Progenitor cell of endocrine pancreas (in vitro differentiated cells): ENCODE measurements at regions not wholly inside any gene's neighbourhood (a gene's known extent, or its start where the extent isn't known, plus 50 kb on each side); places are given as distances from the start of the nearest gene placed in this dataset.

Experiments
- DNase-seq: peaks from one replicate; pipeline ENCODE4 v3.0.0; 2021; ENCODE audit warnings: low spot score; ENCODE audit not compliant: unreplicated experiment
- H3K27ac Mint-ChIP-seq: 2 replicates; pipeline ENCODE4 v1.8.0; 2021; ENCODE audit warnings: mild to moderate bottlenecking, moderate library complexity, mixed read lengths
- H3K27me3 Mint-ChIP-seq: 2 replicates; pipeline ENCODE4 v1.8.0; 2021; ENCODE audit warnings: mixed read lengths
- H3K36me3 Mint-ChIP-seq: 2 replicates; pipeline ENCODE4 v1.8.0; 2022; ENCODE audit warnings: mixed read lengths; ENCODE audit not compliant: insufficient read depth
- H3K4me1 Mint-ChIP-seq: 2 replicates; pipeline ENCODE4 v1.8.0; 2021; ENCODE audit warnings: low read depth, mixed read lengths
- H3K4me3 Mint-ChIP-seq: 2 replicates; pipeline ENCODE4 v1.8.0; 2021; ENCODE audit warnings: low read depth, mild to moderate bottlenecking, moderate library complexity, mixed read lengths
- H3K9me3 Mint-ChIP-seq: 2 replicates; pipeline ENCODE4 v1.8.0; 2021; ENCODE audit warnings: low read depth, mixed read lengths
- TF ChIP-seq, protein P1 (sequence below): fragments of 200-600 bp; sonication (generic); IDR thresholded peaks from one replicate; pipeline ENCODE4 v1.5.0; 2021; ENCODE audit warnings: antibody characterized with exemption, mild to moderate bottlenecking; ENCODE audit not compliant: unreplicated experiment

DNA sequence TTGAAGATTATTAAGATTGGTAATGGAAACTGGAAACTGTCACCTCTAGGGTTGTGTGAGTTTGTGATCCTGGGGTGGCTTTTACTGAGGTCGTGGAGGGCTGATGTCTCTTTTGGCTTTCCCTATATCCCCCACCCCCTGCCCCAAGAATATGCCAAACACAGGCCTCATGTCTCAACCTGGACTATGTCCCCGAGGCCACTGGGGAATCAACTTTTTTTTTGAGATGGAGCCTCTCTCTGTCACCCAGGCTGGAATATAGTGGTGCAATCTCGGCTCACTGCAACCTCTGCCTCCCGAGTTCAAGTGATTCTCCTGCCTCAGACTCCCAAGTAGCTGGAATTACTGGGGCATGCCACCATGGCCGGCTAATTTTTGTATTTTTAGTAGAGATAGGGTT is 83.3 kb upstream of the RALGAPA2 start:
- H3K9me3 Mint-ChIP-seq = no peaks in the 10 kb centered on the region
- no peak for DNase-seq
- TF ChIP-seq, protein P1, sequence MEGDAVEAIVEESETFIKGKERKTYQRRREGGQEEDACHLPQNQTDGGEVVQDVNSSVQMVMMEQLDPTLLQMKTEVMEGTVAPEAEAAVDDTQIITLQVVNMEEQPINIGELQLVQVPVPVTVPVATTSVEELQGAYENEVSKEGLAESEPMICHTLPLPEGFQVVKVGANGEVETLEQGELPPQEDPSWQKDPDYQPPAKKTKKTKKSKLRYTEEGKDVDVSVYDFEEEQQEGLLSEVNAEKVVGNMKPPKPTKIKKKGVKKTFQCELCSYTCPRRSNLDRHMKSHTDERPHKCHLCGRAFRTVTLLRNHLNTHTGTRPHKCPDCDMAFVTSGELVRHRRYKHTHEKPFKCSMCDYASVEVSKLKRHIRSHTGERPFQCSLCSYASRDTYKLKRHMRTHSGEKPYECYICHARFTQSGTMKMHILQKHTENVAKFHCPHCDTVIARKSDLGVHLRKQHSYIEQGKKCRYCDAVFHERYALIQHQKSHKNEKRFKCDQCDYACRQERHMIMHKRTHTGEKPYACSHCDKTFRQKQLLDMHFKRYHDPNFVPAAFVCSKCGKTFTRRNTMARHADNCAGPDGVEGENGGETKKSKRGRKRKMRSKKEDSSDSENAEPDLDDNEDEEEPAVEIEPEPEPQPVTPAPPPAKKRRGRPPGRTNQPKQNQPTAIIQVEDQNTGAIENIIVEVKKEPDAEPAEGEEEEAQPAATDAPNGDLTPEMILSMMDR = no peak
- H3K27me3 Mint-ChIP-seq = peaks cover 8% of the 10 kb centered on the region
- no peak overlapping the region for H3K27ac Mint-ChIP-seq
- H3K4me3 Mint-ChIP-seq = no peak overlapping the region
- no peaks in the 10 kb centered on the region for H3K4me1 Mint-ChIP-seq
- no peaks in the 10 kb centered on the region for H3K36me3 Mint-ChIP-seq

DNA sequence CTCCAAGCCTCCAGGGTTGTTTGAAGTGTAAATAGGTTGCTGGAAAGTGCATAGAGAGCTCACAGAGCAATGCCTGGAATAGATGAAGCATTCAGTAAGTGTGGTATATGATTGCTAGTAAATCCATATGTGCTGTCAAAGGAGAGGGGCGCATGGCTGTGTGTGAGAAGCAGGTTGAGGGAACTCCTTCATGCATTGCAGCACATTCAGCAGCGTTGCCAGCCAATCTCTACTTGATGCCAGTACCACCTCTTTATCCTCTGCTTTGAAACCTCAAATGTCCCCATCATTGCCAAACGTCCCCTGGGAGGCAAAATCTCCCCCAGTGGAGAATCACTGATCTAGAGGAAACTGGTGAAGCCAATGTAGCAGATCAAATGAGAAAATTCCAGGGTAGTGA is 82.7 kb upstream of the RALGAPA2 start:
- no peaks in the 10 kb centered on the region for H3K9me3 Mint-ChIP-seq
- no peak for DNase-seq
- no peaks in the 10 kb centered on the region for H3K4me1 Mint-ChIP-seq
- H3K4me3 Mint-ChIP-seq = no peak overlapping the region
- H3K27ac Mint-ChIP-seq = no peak overlapping the region
- TF ChIP-seq, protein P1 = no peak
- no peaks in the 10 kb centered on the region for H3K36me3 Mint-ChIP-seq
- H3K27me3 Mint-ChIP-seq = peaks cover 8% of the 10 kb centered on the region

GRCh38 chr20:20793591-20793990 is 81.1 kb upstream of the RALGAPA2 start:
- H3K9me3 Mint-ChIP-seq = no peaks in the 10 kb centered on the region

GRCh38 chr20:20791664-20792568 is 79.5 kb upstream of the RALGAPA2 start:
- H3K27me3 Mint-ChIP-seq = peaks cover 8% of the 10 kb centered on the region
- no peak overlapping the region for H3K27ac Mint-ChIP-seq
- TF ChIP-seq, protein P1 = no peak
- no peak overlapping the region for H3K4me3 Mint-ChIP-seq
- peaks cover 4% of the 10 kb centered on the region for H3K9me3 Mint-ChIP-seq
- no peaks in the 10 kb centered on the region for H3K36me3 Mint-ChIP-seq
- no peaks in the 10 kb centered on the region for H3K4me1 Mint-ChIP-seq
- no peak for DNase-seq

More at GRCh38 chr20:20793591-20793990, 81.1 kb upstream of the RALGAPA2 start:
- H3K27me3 Mint-ChIP-seq = peaks cover 8% of the 10 kb centered on the region
- no peak for DNase-seq
- no peak overlapping the region for H3K27ac Mint-ChIP-seq
- TF ChIP-seq, protein P1 = no peak
- H3K4me3 Mint-ChIP-seq = no peak overlapping the region
- H3K36me3 Mint-ChIP-seq = no peaks in the 10 kb centered on the region
- no peaks in the 10 kb centered on the region for H3K4me1 Mint-ChIP-seq

DNA sequence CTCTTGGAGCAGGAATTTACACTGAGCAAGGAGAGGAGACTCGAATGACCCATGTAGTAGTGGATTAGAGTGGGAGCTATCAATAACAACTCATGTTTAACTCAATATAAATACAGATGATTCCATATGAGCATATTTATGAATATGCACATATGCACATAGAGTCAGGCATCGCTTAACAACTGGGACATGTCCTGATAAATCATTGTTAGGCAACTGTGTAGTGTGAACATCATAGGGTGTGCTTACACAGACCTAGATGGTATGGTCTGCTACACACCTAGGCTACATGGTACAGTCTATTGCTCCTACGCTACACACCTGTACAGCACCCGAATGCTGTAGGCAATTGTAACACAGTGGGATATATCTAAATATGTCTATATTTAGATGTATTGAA is 75.9 kb upstream of the RALGAPA2 start:
- Mint-ChIP-seq H3K27ac (no peak overlapping the region), H3K27me3 (peaks cover under 1% of the 10 kb centered on the region), H3K9me3 (peaks cover 9% of the 10 kb centered on the region), H3K4me3 (no peak overlapping the region), H3K36me3 (no peaks in the 10 kb centered on the region), H3K4me1 (no peaks in the 10 kb centered on the region)
- no peak for DNase-seq
- TF ChIP-seq, protein P1 = no peak
